ENCODE measurements at regions not wholly inside any gene's neighbourhood (a gene's known extent, or its start where the extent isn't known, plus 50 kb on each side); places are given as distances from the start of the nearest gene placed in this dataset.

DNA sequence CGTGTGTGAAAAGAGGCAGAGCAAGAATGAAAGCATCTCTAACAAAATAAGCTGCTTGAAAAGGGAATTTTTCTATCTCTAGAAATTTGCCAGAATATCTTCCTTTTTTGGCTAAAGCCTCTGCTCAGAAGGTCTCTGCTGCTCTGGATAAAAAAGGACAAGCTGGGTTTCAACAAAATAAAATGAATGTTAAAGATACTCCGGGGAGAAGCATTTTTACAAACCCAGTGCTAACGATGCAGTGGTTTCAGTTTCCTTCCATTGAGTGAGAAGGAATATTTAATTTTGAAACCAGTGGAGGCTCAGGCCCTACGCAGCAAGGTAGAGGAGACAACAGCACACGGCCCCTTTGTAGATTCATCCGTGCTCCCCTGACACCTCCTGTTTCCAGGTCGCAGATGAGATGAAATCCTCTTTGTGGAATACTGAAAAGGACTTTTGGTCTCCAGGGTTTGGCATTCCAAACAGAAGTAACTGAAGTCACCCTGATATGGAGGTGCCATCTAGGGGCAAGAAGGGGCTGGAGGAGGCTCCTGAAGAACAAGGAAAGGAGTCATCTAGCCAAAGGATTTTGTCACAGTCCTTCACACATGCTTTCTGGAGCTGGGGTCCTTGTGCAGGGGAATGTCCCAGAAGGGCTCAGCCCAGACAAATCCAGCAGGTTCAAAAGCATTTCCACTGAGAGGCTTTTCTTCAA is 65.7 kb upstream of the SYT6 start:
- DNase-seq, result no peak

DNA sequence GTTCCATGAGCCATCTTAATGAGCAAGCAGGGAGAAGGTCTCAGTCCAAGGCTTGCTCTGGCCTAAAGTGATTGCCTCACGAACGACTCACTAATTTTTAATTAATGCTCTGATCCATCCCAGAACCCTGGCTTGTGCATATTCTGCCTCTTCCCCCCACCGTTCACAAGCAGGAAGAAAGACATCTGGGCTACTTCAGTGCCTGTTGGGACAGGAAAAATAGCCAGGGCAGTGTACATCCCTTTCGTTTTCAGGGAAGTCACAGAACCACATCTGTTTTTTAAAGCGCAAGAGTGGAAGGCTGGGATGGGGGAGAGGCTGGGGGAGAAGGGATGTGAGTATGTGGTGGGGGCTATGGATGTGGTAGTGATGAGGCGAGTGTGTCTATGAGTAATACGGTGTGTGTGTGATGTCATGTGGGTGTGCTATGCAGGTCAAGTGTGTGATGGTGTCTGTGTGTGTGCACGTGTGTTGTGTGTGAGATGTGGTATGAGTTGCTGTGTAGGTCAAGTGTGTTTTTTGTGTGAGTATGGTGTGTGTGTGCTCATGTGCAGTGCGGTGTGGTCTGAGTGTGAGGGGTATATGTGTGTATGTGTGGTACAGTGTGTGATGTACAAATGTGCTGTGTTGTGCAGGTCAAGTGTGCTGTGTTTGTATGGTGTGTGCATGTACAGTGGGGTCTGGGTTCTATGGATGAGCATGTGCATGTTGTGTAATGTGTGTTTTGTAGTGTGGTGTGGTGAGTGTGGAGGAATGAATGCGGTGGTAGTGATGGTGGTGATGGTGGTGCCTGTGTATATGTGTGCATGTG is 64.9 kb upstream of the SYT6 start:
- DNase-seq, result no peak

DNA sequence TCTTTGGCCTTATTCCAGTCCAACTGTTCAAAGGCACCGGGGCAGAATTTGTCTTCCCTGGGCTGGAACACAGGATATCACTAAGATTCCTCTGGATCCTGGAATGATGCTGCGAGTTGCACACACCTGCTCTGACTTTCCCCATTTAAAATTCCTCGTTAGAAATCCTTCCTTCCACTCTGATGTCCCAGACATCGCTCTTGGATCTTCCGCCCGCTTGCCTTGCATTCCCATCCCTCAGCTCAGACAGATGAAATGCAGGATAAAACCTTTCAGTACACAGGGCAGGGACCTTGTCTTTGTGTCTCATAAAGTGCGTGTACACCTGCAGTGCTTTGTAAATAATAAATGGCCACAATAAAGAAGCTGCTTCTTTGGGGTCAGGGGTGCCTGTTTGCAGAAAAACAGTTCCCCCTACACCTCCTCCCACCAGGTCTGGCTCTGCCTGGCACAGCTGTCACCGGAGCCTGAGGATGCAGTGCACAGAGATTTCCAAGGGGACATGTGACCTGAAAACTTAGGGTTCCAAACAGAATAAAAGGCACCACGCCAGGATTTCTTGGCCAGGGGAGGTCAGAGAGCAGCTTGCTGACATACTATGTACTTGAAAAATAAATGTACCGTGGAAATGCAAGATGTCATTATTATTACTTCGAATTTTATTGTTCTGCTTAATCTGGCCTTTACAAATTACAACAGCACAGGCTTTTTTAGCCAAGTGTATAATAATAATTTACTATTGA is 62.9 kb upstream of the SYT6 start:
- no peak for DNase-seq

DNA sequence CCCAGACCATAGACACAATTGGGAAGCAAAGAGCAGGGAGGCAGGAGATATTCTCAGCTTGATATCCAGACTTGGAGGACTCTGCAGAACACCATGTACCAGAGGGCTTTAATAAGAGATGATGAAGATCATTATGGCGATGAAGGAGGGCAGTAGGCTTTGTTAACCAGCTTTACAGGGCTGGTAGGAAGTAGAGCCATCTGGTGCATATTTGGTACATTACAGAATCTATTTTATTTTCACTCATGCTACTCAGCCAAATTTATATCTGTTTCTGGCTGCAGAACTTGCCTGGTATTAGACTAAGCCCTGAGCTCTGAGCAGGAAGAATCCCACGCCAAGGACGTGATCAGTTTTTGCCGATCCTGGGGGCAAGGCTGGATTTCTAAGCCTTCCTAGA is 61.8 kb upstream of the SYT6 start:
- no peak for DNase-seq

DNA sequence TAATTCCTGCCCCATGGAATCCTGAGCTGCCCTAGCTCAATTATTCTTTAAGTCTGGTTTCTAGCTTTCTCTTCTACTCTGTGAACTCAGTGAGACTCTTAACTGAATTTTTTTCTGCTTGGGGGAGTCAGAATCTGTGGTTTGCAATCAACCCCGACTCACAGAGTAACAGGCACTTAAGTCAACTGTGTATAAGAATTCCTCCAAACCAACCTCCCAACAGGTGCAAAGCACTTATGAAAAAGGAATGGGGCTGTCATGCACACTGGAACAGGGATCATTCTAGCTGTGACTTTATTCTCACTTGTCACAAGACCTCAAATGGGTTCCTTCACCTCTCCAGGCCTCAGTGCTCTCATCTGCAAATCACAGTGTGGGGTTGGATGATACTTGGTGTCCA is 60.3 kb upstream of the SYT6 start:
- no peak for DNase-seq

DNA sequence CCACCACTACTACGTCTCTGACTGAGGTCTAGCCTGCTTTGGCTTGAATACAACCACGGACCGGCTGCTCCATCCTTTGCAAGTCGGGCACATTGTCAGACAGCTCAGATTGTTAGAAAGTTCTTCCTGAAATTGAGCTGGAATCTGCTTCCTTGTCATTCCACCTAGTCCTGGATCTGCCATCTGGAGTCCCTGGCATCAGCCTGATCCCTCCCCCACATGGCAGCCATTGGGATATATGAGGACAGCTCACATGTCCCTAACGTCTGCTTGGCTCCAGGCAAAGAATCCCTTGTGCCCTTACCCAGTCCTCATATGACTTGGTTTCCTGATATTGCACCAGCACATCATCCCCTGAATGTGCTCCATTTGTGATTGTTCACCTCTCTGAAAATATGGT is 56.3 kb upstream of the SYT6 start:
- no peak for DNase-seq

DNA sequence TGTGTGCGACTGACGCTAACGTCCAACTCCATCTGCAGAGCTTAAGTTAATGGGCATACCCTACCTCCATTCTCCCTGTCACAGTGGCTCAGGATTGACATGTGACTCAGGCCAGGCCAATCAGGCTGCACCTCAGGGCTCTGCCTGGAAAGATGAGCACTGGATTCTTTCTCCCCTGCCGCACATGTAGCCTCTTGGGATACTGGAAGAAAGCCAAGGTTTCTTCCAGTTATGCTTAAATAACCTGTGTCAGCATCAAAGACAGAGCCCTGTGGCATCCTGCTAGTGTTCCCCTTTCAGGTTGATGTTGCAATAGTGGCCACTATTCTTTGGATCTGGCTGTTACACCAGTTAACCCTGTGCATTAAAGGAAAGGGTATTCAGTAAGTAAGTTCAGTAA is 55.0 kb upstream of the SYT6 start:
- DNase-seq, result no peak

DNA sequence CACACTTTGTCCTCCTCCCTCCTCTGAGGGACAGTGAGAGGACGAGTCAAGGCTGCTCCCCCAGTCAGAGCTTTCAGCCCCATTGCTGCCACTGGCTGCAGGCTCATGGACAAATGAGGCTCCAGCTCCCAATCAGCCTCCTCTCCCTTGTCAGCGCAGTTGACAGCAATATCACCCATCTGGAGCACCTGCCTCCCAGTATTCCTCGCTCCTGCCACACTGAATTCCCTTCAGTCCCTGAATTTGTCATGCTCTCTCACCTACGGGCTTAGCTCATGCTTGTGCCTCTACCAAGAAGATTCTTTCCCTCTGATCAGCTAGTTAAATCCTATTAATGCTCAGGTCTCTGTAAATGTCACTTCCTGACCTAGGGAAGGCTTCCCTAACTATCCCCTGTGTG is 54.4 kb upstream of the SYT6 start:
- no peak for DNase-seq

DNA sequence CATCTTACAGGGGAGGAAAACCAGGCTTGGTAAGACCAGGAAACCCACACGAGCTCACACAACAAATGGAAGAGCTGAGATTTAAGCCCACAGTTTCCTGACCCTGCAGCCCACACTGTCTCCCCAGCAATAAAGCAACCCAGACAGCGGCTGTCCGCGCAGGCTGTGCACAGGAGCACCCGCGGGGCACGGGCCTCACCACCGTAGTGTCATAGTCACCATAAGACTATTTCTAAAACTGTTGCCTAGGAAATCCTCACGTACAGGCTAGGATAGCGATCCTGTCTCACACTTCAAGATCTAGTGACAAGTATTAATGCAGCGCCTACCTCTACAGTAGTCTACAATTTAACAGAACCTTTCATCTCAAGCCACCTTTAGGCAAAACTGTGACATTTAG is 54.0 kb upstream of the SYT6 start:
- DNase-seq, result no peak

DNA sequence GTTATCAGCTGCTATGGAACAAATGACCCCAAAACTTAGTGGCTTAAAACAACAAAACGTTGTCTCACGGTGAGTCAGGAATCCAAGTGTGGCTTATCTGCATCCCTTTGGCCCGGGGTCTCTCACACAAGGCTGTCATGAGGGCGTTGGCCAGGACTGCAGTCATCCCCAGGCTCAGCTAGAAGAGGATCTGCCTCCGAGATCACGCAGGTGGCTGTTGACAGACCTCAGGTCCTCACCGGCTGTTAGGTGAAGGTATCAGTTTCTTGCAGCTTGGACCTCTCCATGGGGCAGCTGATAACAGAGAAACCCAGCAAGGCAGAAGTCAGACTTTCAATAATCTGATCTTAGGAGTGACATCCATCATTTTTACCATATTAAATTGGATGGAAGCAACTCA is 52.7 kb upstream of the SYT6 start:
- DNase-seq, result no peak

DNA sequence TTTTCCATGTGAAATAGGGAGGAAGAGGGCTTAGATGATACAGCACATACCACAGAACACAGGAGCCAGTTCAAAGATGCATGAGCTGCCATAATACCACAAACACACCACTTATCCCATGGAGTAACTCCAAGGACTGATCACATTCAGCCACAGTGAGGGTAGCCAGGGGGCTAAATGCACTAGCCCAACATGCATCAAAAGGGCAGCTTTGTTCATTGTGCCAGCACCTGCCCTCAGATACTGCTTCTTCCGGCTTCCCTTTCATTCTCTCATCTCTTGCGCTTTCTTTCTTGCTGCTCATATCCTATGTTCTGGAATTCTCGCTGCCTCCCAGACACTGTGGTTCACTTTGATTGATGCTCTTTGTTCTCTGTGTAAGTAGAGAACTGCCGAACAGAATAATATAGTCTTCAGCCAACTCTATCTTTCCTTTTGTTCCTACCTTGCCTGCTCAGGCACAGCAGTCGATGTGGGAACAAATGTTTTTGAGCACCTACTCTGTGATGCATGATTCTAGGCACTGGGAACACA is 50.0 kb upstream of the SYT6 start:
- DNase-seq, result no peak

Data from activated gamma-delta T cell treated with Interleukin-2 at 50 U/mL for 16 hours (primary cell).